NB4 (cell line): ENCODE measurements at regions not wholly inside any gene's neighbourhood (a gene's known extent, or its start where the extent isn't known, plus 50 kb on each side); places are given as distances from the start of the nearest gene placed in this dataset.

Experiments
- DNase-seq: peaks from one replicate; pipeline ENCODE4 v3.0.0; 2010; ENCODE audit warnings: low read depth
- H3K4me3 ChIP-seq: one replicate; pipeline ENCODE4 v1.5.1; 2011; ENCODE audit warnings: mild to moderate bottlenecking, low read depth, low read length, moderate library complexity
- MYC ChIP-seq: IDR thresholded peaks from 2 replicates; pipeline ENCODE4 v1.6.1; 2011; ENCODE audit warnings: low read depth, low read length
- POLR2A ChIP-seq: IDR thresholded peaks from 2 replicates; pipeline ENCODE4 v1.6.1; 2011; ENCODE audit warnings: mild to moderate bottlenecking; ENCODE audit not compliant: insufficient read length; ENCODE audit errors: extremely low read depth
- TF ChIP-seq, protein P1 (sequence below): IDR thresholded peaks from one replicate; pipeline ENCODE4 v1.5.1; 2012; ENCODE audit warnings: low read depth, low read length
- TF ChIP-seq, protein P2 (sequence below): IDR thresholded peaks from 2 replicates; pipeline ENCODE4 v1.6.1; 2011; ENCODE audit warnings: low read depth, low read length

- peak; percentile 82 for DNase-seq
- H3K4me3 ChIP-seq = no peak overlapping the region
- TF ChIP-seq, protein P1, sequence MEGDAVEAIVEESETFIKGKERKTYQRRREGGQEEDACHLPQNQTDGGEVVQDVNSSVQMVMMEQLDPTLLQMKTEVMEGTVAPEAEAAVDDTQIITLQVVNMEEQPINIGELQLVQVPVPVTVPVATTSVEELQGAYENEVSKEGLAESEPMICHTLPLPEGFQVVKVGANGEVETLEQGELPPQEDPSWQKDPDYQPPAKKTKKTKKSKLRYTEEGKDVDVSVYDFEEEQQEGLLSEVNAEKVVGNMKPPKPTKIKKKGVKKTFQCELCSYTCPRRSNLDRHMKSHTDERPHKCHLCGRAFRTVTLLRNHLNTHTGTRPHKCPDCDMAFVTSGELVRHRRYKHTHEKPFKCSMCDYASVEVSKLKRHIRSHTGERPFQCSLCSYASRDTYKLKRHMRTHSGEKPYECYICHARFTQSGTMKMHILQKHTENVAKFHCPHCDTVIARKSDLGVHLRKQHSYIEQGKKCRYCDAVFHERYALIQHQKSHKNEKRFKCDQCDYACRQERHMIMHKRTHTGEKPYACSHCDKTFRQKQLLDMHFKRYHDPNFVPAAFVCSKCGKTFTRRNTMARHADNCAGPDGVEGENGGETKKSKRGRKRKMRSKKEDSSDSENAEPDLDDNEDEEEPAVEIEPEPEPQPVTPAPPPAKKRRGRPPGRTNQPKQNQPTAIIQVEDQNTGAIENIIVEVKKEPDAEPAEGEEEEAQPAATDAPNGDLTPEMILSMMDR = no peak
Observed at GRCh38 chr6:15996030-15996429, 132.9 kb upstream of the MYLIP start.

- TF ChIP-seq, protein P2, sequence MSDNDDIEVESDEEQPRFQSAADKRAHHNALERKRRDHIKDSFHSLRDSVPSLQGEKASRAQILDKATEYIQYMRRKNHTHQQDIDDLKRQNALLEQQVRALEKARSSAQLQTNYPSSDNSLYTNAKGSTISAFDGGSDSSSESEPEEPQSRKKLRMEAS = no peak
- no peak for TF ChIP-seq MYC
- no peak for DNase-seq
- no peak overlapping the region for H3K4me3 ChIP-seq
Observed at GRCh38 chr6:15995493-15995892, 133.4 kb upstream of the MYLIP start.

DNA sequence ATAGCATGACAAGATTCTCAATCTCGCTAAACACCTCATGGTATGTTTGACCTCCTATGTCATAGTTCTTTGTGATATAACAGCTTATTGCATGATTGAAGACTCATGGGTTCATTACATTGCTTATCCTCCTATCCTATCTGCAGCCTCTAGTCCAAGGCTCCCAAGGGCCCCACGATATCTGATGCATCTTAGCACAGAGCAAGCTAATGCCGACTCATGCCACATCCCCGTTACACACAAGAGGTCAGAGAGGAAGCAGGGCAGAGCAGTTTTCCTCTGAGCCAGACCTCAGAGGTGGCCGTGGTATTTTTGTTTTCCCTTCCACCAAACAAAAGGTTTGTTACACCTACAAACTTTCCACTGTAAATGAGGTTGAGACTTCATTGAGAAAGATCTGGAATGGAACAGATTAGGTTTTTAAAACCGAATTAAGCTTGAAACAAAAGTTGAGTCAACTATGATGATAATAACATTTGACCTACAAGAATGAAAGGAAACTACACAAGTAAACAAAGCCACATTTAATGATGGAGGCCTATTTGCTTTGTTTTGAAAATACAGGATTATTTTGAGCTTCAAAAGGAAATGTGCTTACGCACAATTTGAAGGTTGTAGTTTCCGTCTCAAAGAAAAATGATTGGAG is 133.9 kb upstream of the MYLIP start:
- no peak overlapping the region for H3K4me3 ChIP-seq
- DNase-seq = peak; percentile 82
- TF ChIP-seq, protein P1 = no peak
- TF ChIP-seq, protein P2 = no peak; the same call in 1 of the 2 replicates

- DNase-seq = no peak
- H3K4me3 ChIP-seq = no peak overlapping the region
- TF ChIP-seq POLR2A (no peak), MYC (no peak)
- TF ChIP-seq, protein P1 = no peak
- TF ChIP-seq, protein P2 = no peak
Observed at GRCh38 chr6:15993716-15994228, 135.1 kb upstream of the MYLIP start.

DNA sequence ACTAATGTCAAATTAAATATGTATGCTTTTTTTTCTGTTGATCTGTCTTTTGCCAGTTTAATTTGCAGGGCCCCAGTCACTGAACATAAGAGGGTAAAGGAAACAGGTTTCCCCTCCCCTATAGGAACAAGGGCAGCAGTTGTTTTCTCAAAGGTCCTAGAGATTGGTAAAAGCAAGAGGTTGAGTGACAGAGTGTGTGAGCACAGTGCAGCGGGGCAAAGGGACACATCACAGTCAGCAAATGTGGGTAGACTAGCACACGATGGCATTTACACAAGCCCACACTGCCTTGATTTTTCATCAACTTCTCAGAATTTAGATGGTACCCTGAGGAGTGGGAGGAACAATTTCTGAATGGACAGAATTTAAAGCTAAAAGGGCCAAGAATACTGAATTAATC is 138.7 kb upstream of the MYLIP start:
- TF ChIP-seq POLR2A (no peak), MYC (no peak)
- TF ChIP-seq, protein P1 = no peak
- TF ChIP-seq, protein P2 = no peak
- DNase-seq = no peak
- no peak overlapping the region for H3K4me3 ChIP-seq

DNA sequence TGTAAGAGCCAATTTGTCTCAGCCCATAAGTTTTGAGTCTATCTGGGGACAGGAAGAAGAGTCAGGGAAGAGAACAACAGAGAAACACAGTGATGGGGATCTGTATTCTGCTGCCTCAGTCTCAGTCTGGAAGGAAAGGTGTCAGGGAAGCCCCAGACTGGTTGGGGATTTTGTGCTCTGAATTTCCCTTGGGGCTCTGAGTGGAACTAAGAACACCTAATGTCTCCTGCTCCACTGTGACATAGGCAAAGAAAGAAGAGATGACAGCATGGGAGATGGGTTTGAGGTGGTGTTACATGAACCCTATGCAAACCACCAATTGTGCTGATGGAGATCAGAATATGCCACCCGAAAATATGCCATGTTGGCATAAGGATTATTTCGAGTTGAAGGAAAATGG is 139.5 kb upstream of the MYLIP start:
- no peak overlapping the region for H3K4me3 ChIP-seq
- TF ChIP-seq POLR2A (no peak), MYC (no peak)
- TF ChIP-seq, protein P1 = no peak
- TF ChIP-seq, protein P2 = no peak
- no peak for DNase-seq
